Liver (tissue), 8 donors: ENCODE measurements at regions not wholly inside any gene's neighbourhood (a gene's known extent, or its start where the extent isn't known, plus 50 kb on each side); places are given as distances from the start of the nearest gene placed in this dataset.

Source experiments
- DNase-seq: peaks from one replicate; pipeline ENCODE4 v3.0.0-alpha.2; 2017; ENCODE audit warnings: low spot score
- H3K27ac ChIP-seq, 2 donors: one replicate each; pipeline ENCODE4 v1.7.0; 2013; ENCODE audit warnings: inconsistent platforms in 2 of 2, low read length in 2 of 2, control low read depth in 1 of 2, low read depth in 1 of 2, mild to moderate bottlenecking in 1 of 2
- H3K27me3 ChIP-seq, 4 donors: one replicate each; pipeline versions ENCODE4 v1.6.1 to v1.7.0; 2013; ENCODE audit warnings: low read length in 3 of 4, inconsistent platforms in 1 of 4, mild to moderate bottlenecking in 1 of 4, moderate library complexity in 1 of 4; ENCODE audit not compliant: control insufficient read depth in 4 of 4, insufficient read depth in 4 of 4
- H3K36me3 ChIP-seq, 4 donors: one replicate each; pipeline versions ENCODE4 v1.6.1 to v1.7.0; 2013; ENCODE audit warnings: low read length in 3 of 4, mild to moderate bottlenecking in 3 of 4, low read depth in 1 of 4, moderate library complexity in 1 of 4; ENCODE audit not compliant: control insufficient read depth in 4 of 4, insufficient read depth in 3 of 4
- H3K4me1 ChIP-seq, 4 donors: one replicate each; pipeline versions ENCODE4 v1.6.1 to v1.7.0; 2013; ENCODE audit warnings: low read length in 3 of 4, mild to moderate bottlenecking in 3 of 4, moderate library complexity in 1 of 4; ENCODE audit not compliant: control insufficient read depth in 4 of 4, insufficient read depth in 4 of 4
- H3K4me3 ChIP-seq, 3 donors: one replicate each; pipeline versions ENCODE4 v1.6.1 to v1.7.0; 2013; ENCODE audit warnings: low read length in 3 of 3, control low read depth in 1 of 3, low read depth in 1 of 3, mild to moderate bottlenecking in 1 of 3
- H3K9ac ChIP-seq, 2 donors: one replicate each; pipeline ENCODE4 v1.7.0; 2013; ENCODE audit warnings: low read length in 2 of 2, mild to moderate bottlenecking in 2 of 2, moderate library complexity in 2 of 2, control low read depth in 1 of 2, low read depth in 1 of 2
- H3K9me3 ChIP-seq, 4 donors: one replicate each; pipeline versions ENCODE4 v1.6.1 to v1.7.0; 2013; ENCODE audit warnings: low read length in 3 of 4; ENCODE audit not compliant: control insufficient read depth in 4 of 4
- CTCF ChIP-seq: fragments of 150-350 bp; IDR thresholded peaks from 2 replicates; pipeline ENCODE4 v1.5.1; 2017; ENCODE audit warnings: improper control_type of control experiment, low read depth, low read length; ENCODE audit not compliant: missing input control
- EGR1 ChIP-seq, 2 donors: IDR thresholded peaks; 2 replicates each; pipeline ENCODE4 v1.6.1; 2016 to 2018; ENCODE audit warnings: antibody characterized with exemption in 2 of 2, low read depth in 2 of 2
- FOXA1 ChIP-seq: IDR thresholded peaks from 2 replicates; pipeline ENCODE4 v1.6.1; 2016; ENCODE audit warnings: antibody characterized with exemption
- FOXA2 ChIP-seq: IDR thresholded peaks from 2 replicates; pipeline ENCODE4 v1.6.1; 2016; ENCODE audit warnings: antibody characterized with exemption
- GABPA ChIP-seq, 2 donors: IDR thresholded peaks in 1 of 2; conservative IDR thresholded peaks in 1 of 2; 2 replicates each; pipeline ENCODE4 v1.6.1; 2016; ENCODE audit warnings: antibody characterized with exemption in 2 of 2, mild to moderate bottlenecking in 1 of 2, moderate library complexity in 1 of 2
- HNF4A ChIP-seq, 2 donors: conservative IDR thresholded peaks; 2 replicates each; pipeline ENCODE4 v1.6.1; 2016; ENCODE audit warnings: antibody characterized with exemption in 2 of 2, mild to moderate bottlenecking in 2 of 2
- HNF4G ChIP-seq: IDR thresholded peaks from 2 replicates; pipeline ENCODE4 v1.6.1; 2016; ENCODE audit warnings: antibody characterized with exemption
- JUND ChIP-seq, 2 donors: IDR thresholded peaks; 2 replicates each; pipeline ENCODE4 v1.6.1; 2016; ENCODE audit warnings: antibody characterized with exemption in 2 of 2
- NR2F2 ChIP-seq: IDR thresholded peaks from 2 replicates; pipeline ENCODE4 v1.6.1; 2016; ENCODE audit warnings: antibody characterized with exemption
- RAD21 ChIP-seq, 2 donors: IDR thresholded peaks; 2 replicates each; pipeline ENCODE4 v1.6.1; 2016; ENCODE audit warnings: antibody characterized with exemption in 2 of 2, mild to moderate bottlenecking in 2 of 2
- REST ChIP-seq: IDR thresholded peaks from 2 replicates; pipeline ENCODE4 v1.6.1; 2016; ENCODE audit warnings: antibody characterized with exemption, mild to moderate bottlenecking
- RXRA ChIP-seq, 2 donors: IDR thresholded peaks; 2 replicates each; pipeline ENCODE4 v1.6.1; 2017 to 2018; ENCODE audit warnings: antibody characterized with exemption in 2 of 2, mild to moderate bottlenecking in 1 of 2
- SP1 ChIP-seq: IDR thresholded peaks from 2 replicates; pipeline ENCODE4 v1.6.1; 2018; ENCODE audit warnings: antibody characterized with exemption, mild to moderate bottlenecking
- TAF1 ChIP-seq: conservative IDR thresholded peaks from 2 replicates; pipeline ENCODE4 v1.6.1; 2016; ENCODE audit warnings: antibody characterized with exemption, mild to moderate bottlenecking
- YY1 ChIP-seq: IDR thresholded peaks from 2 replicates; pipeline ENCODE4 v1.6.1; 2016; ENCODE audit warnings: antibody characterized with exemption, mild to moderate bottlenecking
- ZBTB33 ChIP-seq: IDR thresholded peaks from 2 replicates; pipeline ENCODE4 v1.6.1; 2016; ENCODE audit warnings: antibody characterized with exemption
- WGBS: extraction: QIAGEN DNeasy Blood & Tissue Kit; methylation state at CpG from one replicate; pipeline ENCODE4 v1.1.7; 2013; 5-methylcytosine and 5-hydroxymethylcytosine counted together
- TF ChIP-seq, protein P1 (sequence below): IDR thresholded peaks from 2 replicates; pipeline ENCODE4 v1.6.1; 2016; ENCODE audit warnings: antibody characterized with exemption
- donor health status: healthy.
- donor health status: healthy.
- donor health status: healthy.
- donor health status: healthy.
- donor health status: healthy.

GRCh38 chr19:28669804-28670203, 543.1 kb downstream of the UQCRFS1 start:
- Histone ChIP-seq H3K9me3 (peaks cover 4 to 14% (median 9%) of the 10 kb centered on the region in 4 donors), H3K4me1 (no peaks in the 10 kb centered on the region), H3K36me3 (no peaks in the 10 kb centered on the region), H3K9ac (no peak overlapping the region), H3K4me3 (no peak overlapping the region), H3K27me3 (no peaks in the 10 kb centered on the region), H3K27ac (no peak overlapping the region)
- no peak for DNase-seq
- WGBS: 70% methylated on average over 2 of the region's 2 CpGs
- no peak for TF ChIP-seq HNF4G
- TF ChIP-seq FOXA1: no peak
- no peak for TF ChIP-seq GABPA (IDR thresholded peaks at IDR 0.05 in 1 of 2, conservative IDR thresholded peaks at IDR 0.05 in 1 of 2)
- TF ChIP-seq REST: no peak
- TF ChIP-seq, protein P1, sequence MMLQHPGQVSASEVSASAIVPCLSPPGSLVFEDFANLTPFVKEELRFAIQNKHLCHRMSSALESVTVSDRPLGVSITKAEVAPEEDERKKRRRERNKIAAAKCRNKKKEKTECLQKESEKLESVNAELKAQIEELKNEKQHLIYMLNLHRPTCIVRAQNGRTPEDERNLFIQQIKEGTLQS: no peak
- TF ChIP-seq CTCF: no peak
- no peak for TF ChIP-seq ZBTB33
- no peak for TF ChIP-seq TAF1
- TF ChIP-seq SP1: no peak
- TF ChIP-seq YY1: no peak
- TF ChIP-seq RAD21 (IDR thresholded peaks at IDR 0.05): no peak
- no peak for TF ChIP-seq JUND (IDR thresholded peaks at IDR 0.05)
- no peak for TF ChIP-seq HNF4A (conservative IDR thresholded peaks at IDR 0.05)
- no peak for TF ChIP-seq FOXA2
- TF ChIP-seq EGR1 (IDR thresholded peaks at IDR 0.05; ENCODE audit: low read depth in 2 of 2): no peak
- no peak for TF ChIP-seq NR2F2
- TF ChIP-seq RXRA (IDR thresholded peaks at IDR 0.05): no peak
